GM19238 (cell line): ENCODE measurements at regions not wholly inside any gene's neighbourhood (a gene's known extent, or its start where the extent isn't known, plus 50 kb on each side); places are given as distances from the start of the nearest gene placed in this dataset.
"Not testable (repeated sequence)": the region's sequence is repeated elsewhere in the genome, so short reads cannot be mapped to it uniquely, and the experiment has no call there.

Experiments
- DNase-seq: peaks from one replicate; pipeline ENCODE4 v3.0.0; 2011; ENCODE audit warnings: low spot score; ENCODE audit not compliant: insufficient read length

GRCh38 chr7:120168066-120168465, 104.9 kb upstream of the KCND2 start:
- no peak for DNase-seq

GRCh38 chr7:120169996-120170783, 102.8 kb upstream of the KCND2 start:
- DNase-seq = no peak

GRCh38 chr7:120170834-120171233, 102.1 kb upstream of the KCND2 start:
- DNase-seq = no peak

GRCh38 chr7:120171406-120171805, 101.6 kb upstream of the KCND2 start:
- DNase-seq = no peak

- DNase-seq = no peak
These were observed 92.8 kb upstream of the KCND2 start for GRCh38 chr7:120180221-120180620.

GRCh38 chr7:120181499-120181898, 91.5 kb upstream of the KCND2 start:
- DNase-seq = no peak

GRCh38 chr7:120184866-120185265, 88.1 kb upstream of the KCND2 start:
- no peak for DNase-seq

GRCh38 chr7:120185940-120186682, 86.9 kb upstream of the KCND2 start:
- DNase-seq = no peak

GRCh38 chr7:120186688-120187087, 86.3 kb upstream of the KCND2 start:
- no peak for DNase-seq

- DNase-seq = no peak
These were observed 83.4 kb upstream of the KCND2 start for GRCh38 chr7:120189623-120190022.

GRCh38 chr7:120190109-120190508, 82.9 kb upstream of the KCND2 start:
- DNase-seq = no peak

- DNase-seq = no peak
These were observed 82.4 kb upstream of the KCND2 start for GRCh38 chr7:120190566-120190965.

GRCh38 chr7:120191423-120191822, 81.6 kb upstream of the KCND2 start:
- DNase-seq = not testable (repeated sequence)

GRCh38 chr7:120201290-120201689, 71.7 kb upstream of the KCND2 start:
- no peak for DNase-seq

GRCh38 chr7:120205101-120205500, 67.9 kb upstream of the KCND2 start:
- no peak for DNase-seq

GRCh38 chr7:120207037-120207436, 65.9 kb upstream of the KCND2 start:
- DNase-seq = no peak

GRCh38 chr7:120215654-120216053, 57.3 kb upstream of the KCND2 start:
- no peak for DNase-seq

GRCh38 chr7:120216947-120217346, 56.0 kb upstream of the KCND2 start:
- no peak for DNase-seq

GRCh38 chr7:120218712-120219111, 54.3 kb upstream of the KCND2 start:
- DNase-seq = no peak

GRCh38 chr7:120221666-120222065, 51.3 kb upstream of the KCND2 start:
- no peak for DNase-seq
